Activated CD4-positive, alpha-beta T cell treated with anti-CD3 and anti-CD28 coated beads for 36 hours (primary cell): ENCODE measurements at regions not wholly inside any gene's neighbourhood (a gene's known extent, or its start where the extent isn't known, plus 50 kb on each side); places are given as distances from the start of the nearest gene placed in this dataset.

Experiments
- ATAC-seq: fragments of 200-7000 bp; cut with Tn5 transposase; one replicate; pipeline ENCODE4 v1.10.0; 2021; ENCODE audit warnings: mild to moderate bottlenecking, moderate library complexity
- CTCF ChIA-PET: fragments of 350-600 bp; sonication (Branson Sonifier 250); formaldehyde crosslinking; loops from one replicate; lab custom pipeline; 2021; ENCODE audit warnings: antibody characterized with exemption; lab: Charles Lee
- POLR2A ChIA-PET: fragments of 350-600 bp; sonication (Branson Sonifier 250); formaldehyde crosslinking; loops from one replicate; lab custom pipeline; 2021; ENCODE audit warnings: antibody characterized with exemption, inconsistent platforms; lab: Charles Lee
- DNase-seq: peaks from one replicate; pipeline ENCODE4 v3.0.0-alpha.2; 2020
- H3K27ac Mint-ChIP-seq: one replicate; pipeline ENCODE4 v1.8.0; 2021; ENCODE audit warnings: mixed read lengths
- H3K27me3 Mint-ChIP-seq: one replicate; pipeline ENCODE4 v1.8.0; 2021; ENCODE audit warnings: mixed read lengths
- H3K36me3 Mint-ChIP-seq: one replicate; pipeline ENCODE4 v1.8.0; 2021; ENCODE audit warnings: low read depth, mixed read lengths
- H3K4me1 Mint-ChIP-seq: one replicate; pipeline ENCODE4 v1.8.0; 2021; ENCODE audit warnings: mixed read lengths
- H3K4me3 Mint-ChIP-seq: one replicate; pipeline ENCODE4 v1.8.0; 2021; ENCODE audit warnings: mild to moderate bottlenecking, moderate library complexity, mixed read lengths
- H3K9me3 Mint-ChIP-seq: one replicate; pipeline ENCODE4 v1.8.0; 2021; ENCODE audit warnings: low read depth, mixed read lengths
- intact Hi-C, 2 experiments: fragments of 100-400 bp; cut with DNase I in 1 of 2; cut with micrococcal nuclease in 1 of 2; formaldehyde crosslinking; loops; one replicate each; pipeline versions ENCODE4 v1.14.2 to v1.15.1; 2022 to 2024; cut with DNase I, micrococcal nuclease

GRCh38 chr1:166701603-166702100 is 137.6 kb upstream of the POGK start:
- Mint-ChIP-seq H3K36me3 (no peaks in the 10 kb centered on the region), H3K27ac (no peak overlapping the region), H3K4me1 (peaks cover 12% of the 10 kb centered on the region), H3K9me3 (peaks cover 2% of the 10 kb centered on the region), H3K27me3 (peaks cover 16% of the 10 kb centered on the region), H3K4me3 (no peak overlapping the region)
- POLR2A ChIA-PET, result interaction anchor here (0.8 kb wide), 1 partner anchor 70 kb away, joined by 4 read pairs; no protein-coding TSS in a partner anchor
- intact Hi-C loops, result no loop called here
- ATAC-seq (no peak), DNase-seq (no peak)
- CTCF ChIA-PET, result no interaction called here

DNA sequence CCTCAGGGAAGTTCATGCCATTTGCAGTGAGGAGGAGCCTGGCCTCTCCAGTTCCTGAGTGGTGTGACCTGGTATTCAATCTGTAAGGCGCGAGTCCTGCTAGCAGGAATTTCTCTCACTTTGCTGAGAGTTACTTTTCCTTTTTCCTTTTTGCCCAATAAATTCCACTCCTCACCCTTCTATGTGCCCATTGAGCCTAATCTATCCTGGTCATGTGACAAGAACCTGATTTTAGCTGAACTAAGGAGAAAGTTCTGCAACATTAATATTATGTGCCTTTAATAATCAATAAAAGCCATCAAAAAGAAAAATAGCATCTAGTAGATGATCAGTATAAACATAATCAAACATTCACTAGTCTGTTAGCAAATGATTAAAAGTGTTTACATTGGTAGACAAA is 136.1 kb upstream of the POGK start:
- DNase-seq (no peak), ATAC-seq (no peak)
- ChIA-PET POLR2A (no interaction called here), CTCF (no interaction called here)
- H3K27me3 Mint-ChIP-seq, result peaks cover 21% of the 10 kb centered on the region
- H3K4me1 Mint-ChIP-seq, result peaks cover 12% of the 10 kb centered on the region
- intact Hi-C loops, result no loop called here
- H3K4me3 Mint-ChIP-seq, result no peak overlapping the region
- no peak overlapping the region for H3K27ac Mint-ChIP-seq
- no peaks in the 10 kb centered on the region for H3K36me3 Mint-ChIP-seq
- peaks cover 2% of the 10 kb centered on the region for H3K9me3 Mint-ChIP-seq

GRCh38 chr1:166703726-166704462 is 135.4 kb upstream of the POGK start:
- H3K9me3 Mint-ChIP-seq, result peaks cover 2% of the 10 kb centered on the region
- no peak overlapping the region for H3K4me3 Mint-ChIP-seq
- DNase-seq, result no peak
- H3K27me3 Mint-ChIP-seq, result peaks cover 24% of the 10 kb centered on the region
- intact Hi-C loops, result no loop called here
- H3K36me3 Mint-ChIP-seq, result no peaks in the 10 kb centered on the region
- H3K4me1 Mint-ChIP-seq, result peaks cover 12% of the 10 kb centered on the region
- ChIA-PET POLR2A (no interaction called here), CTCF (no interaction called here)
- H3K27ac Mint-ChIP-seq, result no peak overlapping the region
- ATAC-seq, result no peak

GRCh38 chr1:166705376-166706289 is 133.6 kb upstream of the POGK start:
- CTCF ChIA-PET, result no interaction called here
- no peaks in the 10 kb centered on the region for H3K36me3 Mint-ChIP-seq
- no peak for DNase-seq
- H3K9me3 Mint-ChIP-seq, result peaks cover 2% of the 10 kb centered on the region
- peaks cover 12% of the 10 kb centered on the region for H3K4me1 Mint-ChIP-seq
- ATAC-seq, result peak; percentile 66
- no peak overlapping the region for H3K4me3 Mint-ChIP-seq
- H3K27me3 Mint-ChIP-seq, result peaks cover 26% of the 10 kb centered on the region
- intact Hi-C loops, result no loop called here
- no peak overlapping the region for H3K27ac Mint-ChIP-seq
- POLR2A ChIA-PET, result no interaction called here

DNA sequence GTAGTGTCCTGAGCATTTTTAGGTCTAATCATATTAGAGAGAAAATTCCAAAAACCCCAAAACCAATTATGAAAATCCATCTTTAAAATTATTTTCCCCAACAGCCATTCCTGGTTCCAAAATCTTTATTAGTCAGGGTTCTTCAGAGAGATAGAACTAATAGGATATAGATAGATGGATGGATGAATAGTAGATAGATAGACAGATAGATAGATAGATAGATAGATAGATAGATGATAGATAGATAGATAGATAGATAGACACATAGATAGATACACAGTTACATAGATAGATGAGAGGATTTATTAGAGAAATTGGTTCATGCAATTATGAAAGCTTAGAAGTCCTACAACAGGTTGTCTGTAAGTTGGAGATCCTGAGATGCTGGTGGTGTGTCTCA is 122.7 kb upstream of the POGK start:
- CTCF ChIA-PET, result no interaction called here
- Mint-ChIP-seq H3K4me3 (no peak overlapping the region), H3K27ac (no peak overlapping the region), H3K9me3 (peaks cover 1% of the 10 kb centered on the region), H3K4me1 (no peaks in the 10 kb centered on the region), H3K36me3 (no peaks in the 10 kb centered on the region), H3K27me3 (peaks cover under 1% of the 10 kb centered on the region)
- intact Hi-C loops, result no loop called here
- DNase-seq (no peak), ATAC-seq (no peak)
- POLR2A ChIA-PET, result no interaction called here

DNA sequence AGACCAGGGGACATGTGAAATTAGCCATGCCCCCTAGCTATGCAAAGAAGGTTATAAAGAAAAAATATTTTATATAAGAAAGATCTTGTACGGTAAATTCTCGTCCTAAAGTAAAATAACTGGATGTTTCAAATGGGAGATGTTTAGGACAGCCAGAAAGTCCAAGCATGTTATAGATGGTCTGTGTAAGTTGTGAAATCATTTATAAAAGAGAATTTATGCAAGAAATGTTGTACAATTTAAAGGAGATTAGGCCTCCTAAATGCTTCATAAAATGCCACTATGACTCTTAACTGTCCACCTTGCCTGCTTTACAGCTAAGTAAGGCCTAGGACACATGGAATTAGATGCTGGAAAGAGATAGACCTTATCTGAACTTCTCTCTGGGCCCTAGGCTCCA is 118.1 kb upstream of the POGK start:
- POLR2A ChIA-PET, result no interaction called here

DNA sequence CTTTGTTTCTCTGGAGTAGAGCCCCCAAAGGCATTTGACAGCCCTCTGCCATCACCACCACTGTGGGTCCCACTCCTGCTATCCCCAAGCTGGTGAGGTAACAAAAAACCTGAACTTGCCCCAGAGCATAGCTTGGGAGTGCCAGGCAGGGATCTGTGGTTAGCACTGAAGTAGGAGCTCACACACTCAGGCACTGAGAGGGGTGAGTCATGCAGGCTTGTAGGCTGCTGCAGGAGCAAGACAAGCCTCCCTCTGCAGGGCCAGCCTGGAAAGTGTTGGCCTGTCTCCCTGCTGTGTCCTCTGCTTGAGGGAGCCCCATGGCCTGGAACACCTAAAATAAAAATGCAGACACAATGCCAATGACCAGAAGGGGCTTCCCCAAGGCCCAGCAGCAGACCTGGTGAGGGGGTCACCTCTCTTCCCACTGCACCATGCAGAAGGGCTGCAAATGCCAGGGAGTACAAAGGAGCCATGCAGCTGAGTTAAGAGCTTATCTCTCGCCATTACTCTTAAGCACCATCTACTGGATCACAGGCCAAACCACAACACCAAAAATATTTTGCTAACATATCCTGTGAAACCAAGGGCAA is 108.9 kb upstream of the POGK start:
- POLR2A ChIA-PET, result interaction anchor here (0.5 kb wide), 1 partner anchor 262 kb away, joined by 3 read pairs; no protein-coding TSS in a partner anchor
- DNase-seq, result no peak
- H3K36me3 Mint-ChIP-seq, result no peaks in the 10 kb centered on the region
- no peak for ATAC-seq
- H3K9me3 Mint-ChIP-seq, result no peaks in the 10 kb centered on the region
- no peak overlapping the region for H3K4me3 Mint-ChIP-seq
- CTCF ChIA-PET, result no interaction called here
- H3K27me3 Mint-ChIP-seq, result peaks cover 16% of the 10 kb centered on the region
- H3K27ac Mint-ChIP-seq, result no peak overlapping the region
- intact Hi-C loops, result no loop called here
- no peaks in the 10 kb centered on the region for H3K4me1 Mint-ChIP-seq

More for the DNA sequence above, 118.1 kb upstream of the POGK start:
- CTCF ChIA-PET, result no interaction called here
- ATAC-seq (no peak), DNase-seq (no peak)
- Mint-ChIP-seq H3K27me3 (peaks cover 4% of the 10 kb centered on the region), H3K9me3 (peaks cover 1% of the 10 kb centered on the region), H3K4me3 (no peak overlapping the region), H3K36me3 (no peaks in the 10 kb centered on the region), H3K4me1 (no peaks in the 10 kb centered on the region), H3K27ac (no peak overlapping the region)
- intact Hi-C loops, result no loop called here

DNA sequence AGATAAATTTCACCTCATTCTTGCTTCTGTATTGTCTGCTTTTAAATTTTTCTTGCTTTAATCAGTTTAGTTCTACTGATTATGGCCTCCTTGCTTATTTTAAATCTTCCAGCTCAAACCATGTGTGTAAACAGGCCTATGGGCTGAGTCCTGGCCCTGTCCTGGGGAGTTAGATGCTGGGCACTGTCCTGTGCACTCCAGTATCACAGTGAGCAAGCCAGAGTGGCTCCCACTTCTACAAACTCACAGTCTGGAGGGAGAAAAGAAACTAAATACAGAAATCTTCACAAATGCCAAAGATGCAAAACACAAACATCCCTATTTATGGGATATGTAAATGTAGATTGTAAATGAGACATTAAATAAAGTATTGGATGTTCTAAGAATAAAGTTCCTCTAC is 101.1 kb upstream of the POGK start:
- no peak overlapping the region for H3K27ac Mint-ChIP-seq
- DNase-seq, result no peak
- ATAC-seq, result no peak

DNA sequence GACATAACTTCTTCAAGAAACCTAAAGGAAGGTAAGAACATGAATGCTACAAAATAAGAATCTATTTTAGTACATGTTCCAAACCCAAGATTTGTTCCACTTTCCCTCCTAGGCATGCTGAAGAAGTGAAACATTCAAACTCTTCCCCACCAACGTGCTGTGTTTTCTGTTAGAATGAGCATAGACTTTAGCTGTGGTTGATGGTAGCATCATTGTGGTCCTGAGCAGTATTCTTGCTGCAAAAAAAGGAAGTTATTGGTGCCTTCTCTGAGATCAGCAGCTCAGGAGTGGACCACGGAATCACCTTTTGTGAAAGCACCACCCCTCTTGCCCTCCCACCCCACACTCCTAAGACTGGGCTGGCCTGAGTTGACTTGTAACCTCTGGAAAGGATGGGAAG is 100.4 kb upstream of the POGK start:
- intact Hi-C loops, result no loop called here
- ATAC-seq (no peak), DNase-seq (no peak)
- CTCF ChIA-PET, result no interaction called here
- Mint-ChIP-seq H3K27ac (no peak overlapping the region), H3K36me3 (no peaks in the 10 kb centered on the region), H3K4me1 (no peaks in the 10 kb centered on the region), H3K4me3 (no peak overlapping the region), H3K9me3 (no peaks in the 10 kb centered on the region), H3K27me3 (peaks cover 7% of the 10 kb centered on the region)
- POLR2A ChIA-PET, result no interaction called here

More for the DNA sequence above, 101.1 kb upstream of the POGK start:
- H3K27me3 Mint-ChIP-seq, result peaks cover 9% of the 10 kb centered on the region
- intact Hi-C loops, result no loop called here
- POLR2A ChIA-PET, result no interaction called here
- no peak overlapping the region for H3K4me3 Mint-ChIP-seq
- no peaks in the 10 kb centered on the region for H3K9me3 Mint-ChIP-seq
- CTCF ChIA-PET, result no interaction called here
- no peaks in the 10 kb centered on the region for H3K4me1 Mint-ChIP-seq
- H3K36me3 Mint-ChIP-seq, result no peaks in the 10 kb centered on the region

DNA sequence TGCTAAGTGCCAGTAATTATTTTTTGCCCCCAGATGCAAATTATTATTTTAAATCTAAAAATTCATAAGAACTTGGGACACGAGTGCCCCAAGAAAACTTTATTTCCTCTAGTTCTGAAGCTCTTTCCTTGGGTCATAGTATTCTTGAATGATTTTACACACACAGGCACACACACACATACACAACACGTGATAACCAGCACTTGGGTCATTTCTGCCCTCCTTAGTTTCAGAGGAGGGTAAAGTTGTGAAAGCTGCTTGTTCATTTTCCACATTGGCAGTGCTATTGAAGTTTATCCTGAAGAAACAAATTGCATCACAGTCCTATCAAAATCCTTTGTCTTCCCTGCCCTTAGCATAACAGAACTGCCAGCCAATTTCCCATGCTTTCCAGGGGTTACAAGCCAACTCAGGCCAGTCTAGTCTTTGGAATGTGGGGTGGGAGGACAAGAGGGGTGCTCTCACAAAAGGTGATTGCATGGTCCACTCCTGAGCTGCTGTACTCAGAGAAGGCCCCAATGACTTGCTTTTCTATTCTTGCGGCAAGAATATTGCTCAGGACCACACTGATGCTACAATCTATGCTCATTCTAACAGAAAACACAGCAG is 98.5 kb upstream of the POGK start:
- Mint-ChIP-seq H3K36me3 (no peaks in the 10 kb centered on the region), H3K9me3 (no peaks in the 10 kb centered on the region), H3K27me3 (peaks cover 10% of the 10 kb centered on the region), H3K27ac (no peak overlapping the region), H3K4me1 (no peaks in the 10 kb centered on the region), H3K4me3 (no peak overlapping the region)
- POLR2A ChIA-PET, result no interaction called here
- CTCF ChIA-PET, result no interaction called here
- intact Hi-C loops, result no loop called here
- peak; percentile 39 for ATAC-seq
- DNase-seq, result no peak

GRCh38 chr1:166763318-166763717 is 76.0 kb upstream of the POGK start:
- intact Hi-C loops, result no loop called here
- DNase-seq, result no peak
- H3K4me1 Mint-ChIP-seq, result no peaks in the 10 kb centered on the region

More at GRCh38 chr1:166763318-166763717, 76.0 kb upstream of the POGK start:
- CTCF ChIA-PET, result no interaction called here
- peaks cover 7% of the 10 kb centered on the region for H3K27me3 Mint-ChIP-seq
- ATAC-seq, result no peak
- POLR2A ChIA-PET, result no interaction called here
- no peaks in the 10 kb centered on the region for H3K9me3 Mint-ChIP-seq
- no peak overlapping the region for H3K27ac Mint-ChIP-seq
- H3K36me3 Mint-ChIP-seq, result no peaks in the 10 kb centered on the region
- H3K4me3 Mint-ChIP-seq, result no peak overlapping the region
